T-helper 1 cell treated with Interleukin-12 subunit alpha and Interleukin-12 subunit beta and Interleukin-4 antibody, amounts not matched to agents 30 ng/mL and 1 ng/mL, for 36 hours (primary cell): ENCODE measurements at regions not wholly inside any gene's neighbourhood (a gene's known extent, or its start where the extent isn't known, plus 50 kb on each side); places are given as distances from the start of the nearest gene placed in this dataset.

Source experiments
- intact Hi-C: fragments of 100-400 bp; cut with micrococcal nuclease; formaldehyde crosslinking; loops from one replicate; pipeline ENCODE4 v1.15.1; 2024

DNA sequence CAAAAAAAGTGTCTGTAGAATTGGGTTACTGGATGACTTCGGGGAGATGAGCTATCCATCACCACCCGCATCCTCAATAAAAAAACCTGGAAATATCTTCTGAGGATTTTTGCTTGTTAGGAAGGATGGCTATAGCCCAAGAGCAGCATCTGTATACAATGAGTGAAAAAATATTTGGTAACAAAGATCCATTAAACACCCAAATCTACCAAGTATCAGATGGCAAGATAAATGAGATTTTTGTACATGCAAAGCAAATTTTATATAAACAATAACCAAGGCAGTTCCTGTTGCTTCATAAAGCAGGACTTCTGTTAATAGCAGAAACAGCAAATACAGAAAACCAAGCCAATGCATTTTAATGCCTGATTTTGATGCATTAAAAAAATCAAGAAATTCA is 166.6 kb downstream of the SLC28A3 start:
- intact Hi-C loops = loop anchor here (1.0 to 5.0 kb wide), 5 partner anchors 87 to 252 kb away; partner anchors contain the start of genes HNRNPK, KIF27 and RMI1

DNA sequence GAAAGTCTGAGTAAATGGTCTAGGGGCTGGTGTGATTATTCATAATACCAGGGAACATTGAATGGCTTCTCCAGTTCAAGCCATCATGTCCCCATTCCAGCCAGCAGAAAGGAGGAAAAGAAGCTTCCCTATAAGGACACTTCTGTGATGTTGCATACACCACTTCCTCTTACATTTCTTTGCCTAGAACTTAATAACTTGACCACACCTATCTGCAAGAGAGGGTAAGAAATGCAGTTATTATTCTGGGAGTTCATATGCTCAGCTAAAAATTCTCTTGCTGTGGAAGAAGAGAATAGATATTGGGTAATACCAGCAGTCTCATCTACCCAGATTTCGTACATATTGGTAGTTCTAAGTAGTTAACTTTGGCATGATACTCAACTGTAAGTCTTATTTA is 166.1 kb downstream of the SLC28A3 start:
- intact Hi-C loops = loop anchor here (5.0 kb wide), 1 partner anchor 252 kb away; the partner anchor contains the start of gene KIF27

DNA sequence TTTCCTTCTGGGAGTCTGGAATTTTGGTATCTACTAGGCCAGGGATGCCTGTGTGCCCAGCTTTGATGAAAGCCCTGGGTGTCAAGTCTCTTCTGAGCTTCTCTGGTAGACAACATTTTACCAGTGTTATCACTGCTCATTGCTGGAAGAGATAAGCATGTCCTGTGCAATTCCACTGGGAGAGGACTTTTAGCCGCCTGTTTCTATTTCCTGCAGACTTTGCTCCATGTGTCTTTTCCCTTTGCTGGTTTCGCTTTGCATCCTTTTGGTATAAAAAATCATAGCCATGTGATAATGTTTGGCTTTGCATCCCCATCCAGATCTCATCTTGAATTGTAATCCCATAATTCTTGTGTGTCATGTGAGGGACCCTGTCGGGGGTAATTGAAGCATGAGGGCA is 163.2 kb downstream of the SLC28A3 start:
- intact Hi-C loops = no loop called here

DNA sequence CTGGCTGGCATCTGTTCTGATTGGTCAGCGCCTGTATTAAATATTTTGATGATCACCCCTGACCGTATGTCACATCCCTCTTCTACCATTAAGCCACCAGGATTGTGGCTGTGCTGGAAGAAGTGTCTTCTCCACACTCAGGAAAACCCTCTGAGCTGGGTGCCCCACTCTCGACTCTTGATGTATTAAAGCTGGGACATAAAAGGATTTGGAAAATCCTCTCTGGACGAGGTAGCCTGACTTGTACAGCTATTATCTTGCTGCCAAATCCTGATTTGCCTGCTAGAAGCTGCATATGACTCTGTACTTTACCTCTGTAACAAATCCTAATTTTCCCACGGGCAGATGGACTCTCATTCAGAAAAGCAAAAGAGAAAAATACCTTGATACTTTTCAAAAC is 161.0 kb downstream of the SLC28A3 start:
- intact Hi-C loops = no loop called here

DNA sequence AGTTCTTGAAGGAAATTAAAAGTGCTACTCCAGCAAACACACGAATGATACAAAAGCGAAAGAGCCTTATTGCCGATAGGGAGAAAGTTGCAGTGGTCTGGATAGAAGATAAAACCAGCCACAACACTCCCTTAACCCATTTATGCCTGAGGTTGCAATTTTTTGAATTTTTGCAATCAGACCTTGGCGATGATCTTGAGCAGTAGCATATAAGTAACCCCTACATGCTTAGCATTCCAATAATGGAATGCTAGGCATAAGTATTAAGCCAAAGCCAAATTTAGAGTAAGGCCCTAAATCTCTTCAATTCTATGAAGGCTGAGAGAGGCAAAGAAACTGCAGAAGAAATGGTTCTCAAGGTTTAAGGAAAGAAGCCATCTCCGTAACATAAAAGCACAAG is 153.5 kb downstream of the SLC28A3 start:
- intact Hi-C loops = no loop called here

DNA sequence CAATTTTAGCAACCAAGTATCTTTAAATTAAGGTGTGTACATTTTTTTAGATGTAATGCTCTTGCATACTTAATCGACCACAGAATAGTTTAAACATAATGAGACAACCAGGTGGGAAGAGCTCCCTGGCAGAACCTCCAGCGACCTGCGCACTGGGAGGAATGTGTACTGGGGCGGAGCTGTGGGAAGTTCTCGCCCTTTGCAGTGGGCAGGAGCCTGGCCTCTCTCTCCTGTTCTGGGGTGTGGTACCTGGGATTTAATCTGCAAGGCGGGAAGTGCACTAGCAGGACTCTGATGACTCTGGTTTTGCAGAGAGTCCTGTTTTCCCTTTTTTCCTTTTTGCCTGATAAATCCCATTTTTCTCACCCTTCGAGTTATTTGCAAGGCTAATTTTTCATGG is 150.7 kb downstream of the SLC28A3 start:
- intact Hi-C loops = no loop called here

DNA sequence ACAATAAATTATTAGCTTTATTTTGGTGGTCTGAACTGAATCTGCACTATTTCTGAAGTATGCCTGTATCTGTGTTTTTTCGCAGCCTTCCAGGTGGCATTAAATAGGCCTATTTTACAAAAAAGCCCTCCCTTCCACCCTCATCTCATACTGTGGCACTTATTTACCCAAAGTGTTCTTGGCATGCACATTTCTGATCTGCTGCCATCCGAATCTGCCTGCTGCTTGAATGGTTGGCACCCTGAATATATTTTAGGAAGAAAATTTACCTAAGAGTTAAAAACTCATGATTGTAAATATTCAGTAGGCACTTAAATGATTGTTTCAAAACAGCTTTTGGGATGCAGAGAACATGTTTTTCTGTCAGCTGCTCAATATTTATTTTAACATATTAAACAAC is 150.1 kb downstream of the SLC28A3 start:
- intact Hi-C loops = no loop called here

DNA sequence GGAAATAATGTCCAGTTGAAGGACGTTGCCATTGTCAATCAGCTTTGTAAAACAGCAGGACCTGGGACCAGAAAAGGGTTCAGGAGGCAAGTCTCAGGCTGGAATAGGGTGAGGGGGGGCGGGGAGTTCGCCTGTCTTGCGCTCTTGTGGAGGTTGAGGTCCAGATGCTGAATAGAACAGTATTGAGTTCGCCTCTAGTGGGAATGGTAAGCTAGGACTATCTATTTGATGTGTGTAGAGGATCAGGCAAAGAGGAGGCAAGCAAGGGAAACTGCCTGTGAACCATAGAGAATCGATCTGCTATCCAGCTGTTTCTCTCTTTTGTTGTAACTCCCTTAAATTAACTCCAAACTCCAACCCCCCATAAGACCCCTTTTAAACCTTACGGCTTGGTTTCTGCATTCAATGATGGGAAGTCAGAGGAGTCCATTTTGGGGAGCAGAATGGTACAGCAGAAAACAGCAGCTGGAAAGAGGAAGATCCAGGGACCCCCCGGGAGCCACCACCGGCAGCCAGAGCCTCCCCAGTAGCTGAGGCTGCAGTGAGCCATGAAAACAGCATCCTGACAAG is 133.7 kb downstream of the SLC28A3 start:
- intact Hi-C loops = no loop called here

DNA sequence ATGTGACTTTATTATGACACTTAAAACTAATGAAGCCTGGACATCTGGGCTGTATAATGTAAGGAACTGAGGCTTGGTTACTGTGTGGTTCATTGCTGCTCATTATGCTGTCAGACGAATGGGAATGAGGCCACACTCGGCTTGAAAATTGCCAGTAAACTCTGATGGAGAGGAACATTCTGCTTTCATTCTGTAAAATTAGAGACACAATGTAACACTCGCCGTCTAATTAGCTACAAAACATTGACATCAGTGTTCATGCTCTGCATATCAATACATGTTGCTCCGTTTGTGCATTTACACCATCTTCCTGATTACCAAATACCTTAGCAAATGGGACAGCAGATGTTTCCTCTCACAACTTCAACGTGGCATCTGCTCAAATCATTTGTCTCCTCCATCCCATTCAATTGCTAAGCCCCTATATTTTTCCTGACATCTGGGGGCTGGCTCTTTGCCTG is 133.0 kb downstream of the SLC28A3 start:
- intact Hi-C loops = no loop called here

DNA sequence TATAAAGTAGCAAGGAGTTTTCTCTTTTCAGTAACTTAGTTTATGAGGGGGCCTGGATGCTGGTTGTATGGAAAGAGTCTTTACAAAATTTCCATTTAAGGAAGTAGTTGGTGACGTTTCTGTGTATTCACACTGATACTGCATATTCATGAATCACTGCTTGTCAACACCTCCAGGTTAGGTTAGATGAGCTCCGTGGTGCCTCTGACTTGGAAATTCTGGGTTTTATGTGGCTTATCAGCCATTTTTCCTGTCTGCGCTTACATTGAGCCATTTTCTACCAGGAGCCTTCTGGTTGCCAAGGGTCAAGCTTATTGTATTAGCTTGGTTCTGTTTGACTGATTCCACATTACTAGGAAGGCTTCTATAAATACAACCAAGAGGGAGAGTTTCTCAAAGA is 128.3 kb downstream of the SLC28A3 start:
- intact Hi-C loops = no loop called here

DNA sequence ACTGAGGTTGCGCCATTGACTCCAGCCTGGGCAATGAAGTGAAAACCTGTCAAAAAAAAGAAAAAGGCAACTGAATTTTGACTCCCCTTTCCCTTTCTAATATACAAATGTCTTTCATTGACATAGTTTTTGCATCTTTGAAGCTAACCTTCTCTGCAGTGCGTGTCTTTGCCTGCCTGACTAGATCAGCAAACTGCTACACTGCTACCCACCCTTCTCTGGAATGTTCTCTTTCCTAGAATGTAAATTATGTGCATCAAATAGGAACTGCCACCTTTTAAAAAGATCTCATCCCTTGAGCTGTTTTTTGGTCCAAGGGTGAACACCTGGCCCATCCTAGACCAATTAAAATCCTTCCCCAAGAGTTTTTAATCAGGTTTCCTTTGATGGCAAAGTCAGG is 127.6 kb downstream of the SLC28A3 start:
- intact Hi-C loops = no loop called here

DNA sequence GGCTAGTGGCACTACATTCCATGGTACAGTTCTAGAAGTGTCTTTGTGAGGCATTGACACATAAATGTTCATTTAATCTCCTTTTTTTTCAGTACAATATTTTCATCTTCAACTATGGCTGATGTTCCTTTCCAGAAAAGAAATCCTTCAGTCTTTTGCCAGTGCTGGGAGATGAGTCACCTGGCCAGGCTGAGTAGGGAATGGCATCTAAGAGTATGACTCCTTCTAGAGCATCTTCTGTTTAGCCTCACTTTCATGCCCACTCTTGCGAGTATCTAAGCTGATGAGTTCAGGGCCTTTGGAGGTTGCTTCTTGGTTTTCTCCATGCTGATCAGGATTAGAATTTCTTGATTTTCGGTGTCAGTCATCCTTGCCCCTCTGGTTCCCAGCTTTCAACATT is 124.4 kb downstream of the SLC28A3 start:
- intact Hi-C loops = no loop called here

DNA sequence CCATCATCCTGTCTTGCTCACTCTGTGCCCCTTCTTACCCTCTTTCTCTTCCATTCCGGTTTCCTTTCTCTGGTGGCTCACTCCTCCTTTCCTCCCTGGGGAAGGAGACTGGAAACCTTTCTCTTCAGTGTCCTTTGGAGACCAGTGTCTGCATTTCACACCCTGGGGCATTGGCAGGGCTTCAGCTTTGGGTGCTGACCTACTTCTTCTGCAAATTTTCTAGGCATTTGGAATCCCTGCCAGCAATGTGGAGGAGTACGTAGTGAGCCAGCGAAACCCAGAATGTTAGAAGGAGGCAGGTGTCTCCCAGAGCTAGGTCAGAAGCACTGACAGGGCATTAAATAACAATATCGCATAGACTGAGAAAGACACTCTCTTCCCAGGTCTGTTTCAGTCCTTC is 122.2 kb downstream of the SLC28A3 start:
- intact Hi-C loops = no loop called here

DNA sequence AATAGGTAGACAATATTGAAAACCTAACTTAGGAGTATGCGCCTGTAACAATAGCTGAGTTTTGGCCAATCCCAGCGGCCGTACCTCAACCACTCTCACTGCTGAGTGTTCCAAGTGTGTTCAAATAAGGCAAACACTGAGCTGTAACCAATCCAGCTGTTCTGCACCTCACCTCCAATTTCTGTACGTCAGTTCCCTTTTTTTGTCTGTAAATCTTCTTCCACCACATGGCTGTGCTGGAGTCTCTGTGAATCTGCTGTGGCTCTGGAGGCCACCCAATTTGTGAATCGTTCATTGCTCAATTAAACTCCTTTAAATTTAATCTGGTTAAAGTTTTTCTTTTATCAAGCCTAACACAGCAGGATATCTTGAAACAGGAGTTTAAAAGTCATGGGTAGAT is 116.3 kb downstream of the SLC28A3 start:
- intact Hi-C loops = no loop called here
